ENCODE measurements at regions not wholly inside any gene's neighbourhood (a gene's known extent, or its start where the extent isn't known, plus 50 kb on each side); places are given as distances from the start of the nearest gene placed in this dataset.

DNA sequence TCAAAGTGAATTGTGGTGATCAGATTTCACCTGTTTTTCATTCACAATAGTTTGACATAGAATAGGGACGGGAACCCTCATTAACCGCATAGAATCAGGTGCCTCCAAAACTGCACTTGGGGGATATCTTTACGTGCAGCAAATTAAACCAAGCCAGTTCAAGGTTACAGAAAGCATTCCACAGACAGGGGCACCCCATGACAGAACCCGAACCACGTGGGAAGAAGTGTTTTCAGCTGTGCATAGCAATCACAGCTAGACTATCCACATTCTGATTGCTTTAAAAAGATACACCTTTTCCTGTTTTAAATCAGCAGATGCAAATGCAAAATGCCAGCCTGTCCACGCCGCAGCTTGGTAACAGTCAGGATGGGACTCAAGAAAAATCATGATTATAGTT is 205.8 kb downstream of the ANAPC1 start:
- TF ChIP-seq USF2 (IDR thresholded peaks at IDR 0.05; ENCODE audit: low read depth, low read length) (no peak), SMC3 (IDR thresholded peaks at IDR 0.05; ENCODE audit: low read depth, low read length) (no peak), ELK1 (IDR thresholded peaks at IDR 0.05; ENCODE audit: borderline replicate concordance, low read depth, low read length) (no peak), FOS (IDR thresholded peaks at IDR 0.05; ENCODE audit: low read depth, low read length) (no peak), CHD1 (IDR thresholded peaks at IDR 0.05; ENCODE audit: low read depth, low read length) (no peak), POLR2A (IDR thresholded peaks at IDR 0.05; ENCODE audit: low read depth, low read length) (no peak)
- DNase-seq (no peak), ATAC-seq (ENCODE audit: low read depth) (no peak)
- dilution Hi-C loops (cut with HindIII; ENCODE audit: low sequenced_read_pairs, unreplicated experiment) = no loop called here
- Histone ChIP-seq H3K27me3 (ENCODE audit: control insufficient read depth, insufficient read depth, low read length) (peaks cover 13% of the 10 kb centered on the region), H3K27ac (ENCODE audit: insufficient read depth, low read length) (no peak overlapping the region), H2BK5ac (ENCODE audit: low read depth, low read length, poor library complexity, severe bottlenecking) (no peak overlapping the region), H3K9ac (ENCODE audit: low read depth, low read length) (no peak overlapping the region), H3K14ac (replicated peaks; ENCODE audit: low read depth, low read length) (no peak overlapping the region), H4K91ac (ENCODE audit: insufficient read depth, low read depth, low read length) (no peak overlapping the region), H3K36me3 (ENCODE audit: control insufficient read depth, insufficient read depth, low read length) (no peaks in the 10 kb centered on the region), H4K8ac (ENCODE audit: low read depth in 2 of 2, low read length in 2 of 2) (no peak overlapping the region), H2AK5ac (ENCODE audit: low read depth, low read length) (no peak overlapping the region), H3K4me3 (ENCODE audit: insufficient read depth, low read depth, low read length) (no peak overlapping the region), H4K20me1 (ENCODE audit: insufficient read depth, low read length) (no peaks in the 10 kb centered on the region), H3K18ac (ENCODE audit: low read depth, low read length) (no peak overlapping the region), H3K79me1 (ENCODE audit: low read depth in 1 of 2, low read length in 2 of 2) (no peaks in the 10 kb centered on the region), H3K9me3 (ENCODE audit: control insufficient read depth, insufficient read depth, low read length) (peaks cover 2% of the 10 kb centered on the region; the same call in 1 of the 2 replicates), H3K4me1 (ENCODE audit: control insufficient read depth, insufficient read depth, low read length) (peaks cover 4% of the 10 kb centered on the region; the same call in 1 of the 2 replicates), H3K23ac (ENCODE audit: low read depth, low read length) (no peak overlapping the region), H2BK20ac (ENCODE audit: low read depth, low read length) (no peak overlapping the region), H3K4me2 (ENCODE audit: low read depth, low read length) (no peak overlapping the region), H3K56ac (ENCODE audit: extremely low read depth, insufficient read depth, low read length) (no peak overlapping the region), H2BK15ac (ENCODE audit: low read depth, low read length) (no peak overlapping the region), H4K5ac (ENCODE audit: low read depth, low read length) (no peak overlapping the region), H3K4ac (ENCODE audit: low read depth, low read length) (no peak overlapping the region), H3K9me1 (ENCODE audit: insufficient read depth, low read length) (no peaks in the 10 kb centered on the region), H2AK9ac (replicated peaks; ENCODE audit: low read depth, low read length, poor library complexity) (no peak overlapping the region), H2BK120ac (ENCODE audit: low read depth, low read length) (no peak overlapping the region), H2AFZ (replicated peaks; ENCODE audit: low read length, poor library complexity) (no peak overlapping the region)
- in situ Hi-C loops (cut with MboI; ENCODE audit: low sequenced_read_pairs) = loop anchor here (10.0 kb wide), 1 partner anchor 563 kb away; no protein-coding TSS in a partner anchor
- ChIA-PET POLR2A (ENCODE audit: unreplicated experiment) (no interaction called here), CTCF (interaction anchor here (0.6 to 2.2 kb wide), 2 partner anchors 10 to 21 kb away, joined by 4 to 7 read pairs; no protein-coding TSS in a partner anchor)
- BruUV-seq (replicated peaks) = no TSS peak
- intact Hi-C loops (cut with micrococcal nuclease) = no loop called here
- no CpG with 5 or more reads among the region's 7 CpGs for WGBS, 2 experiments (ENCODE audit: extremely low coverage in 2 of 2, insufficient read length in 1 of 2)
